B cell (primary cell): ENCODE measurements at regions not wholly inside any gene's neighbourhood (a gene's known extent, or its start where the extent isn't known, plus 50 kb on each side); places are given as distances from the start of the nearest gene placed in this dataset.

Experiments
- CTCF ChIP-seq: fragments of 200-600 bp; IDR thresholded peaks from one replicate; pipeline ENCODE4 v1.8.0; 2022; ENCODE audit warnings: antibody characterized with exemption, mild to moderate bottlenecking
- EZH2 ChIP-seq: IDR thresholded peaks from 2 replicates; pipeline ENCODE4 v1.6.1; 2012; ENCODE audit warnings: borderline replicate concordance, low read depth, mild to moderate bottlenecking, moderate library complexity, low read length; ENCODE audit not compliant: insufficient read depth, poor library complexity, severe bottlenecking

GRCh38 chr6:170151804-170152123 lies 139.1 kb downstream of the DLL1 start:
- no peak for TF ChIP-seq EZH2
- no peak for TF ChIP-seq CTCF
